ENCODE measurements at regions not wholly inside any gene's neighbourhood (a gene's known extent, or its start where the extent isn't known, plus 50 kb on each side); places are given as distances from the start of the nearest gene placed in this dataset.

GRCh38 chr7:113775804-113776203, 143.0 kb downstream of the PPP1R3A start:
- Histone ChIP-seq H3F3A (ENCODE audit: low read depth) (no peaks in the 10 kb centered on the region), H3K27ac (no peak overlapping the region), H4K20me1 (ENCODE audit: low read depth) (no peaks in the 10 kb centered on the region), H3K4me3 (no peak overlapping the region), H3K4me1 (no peaks in the 10 kb centered on the region), H3K4me2 (no peak overlapping the region), H2AFZ (replicated peaks) (no peak overlapping the region), H3K36me3 (no peaks in the 10 kb centered on the region), H3K27me3 (no peaks in the 10 kb centered on the region), H3K79me2 (ENCODE audit: low read depth) (no peaks in the 10 kb centered on the region), H3K9ac (no peak overlapping the region), H3K9me3 (ENCODE audit: low read depth) (no peaks in the 10 kb centered on the region)
- Mint-ChIP-seq H3K36me3 (no peaks in the 10 kb centered on the region), H3K27me3 (ENCODE audit: insufficient read depth, low read depth) (no peaks in the 10 kb centered on the region), H3K27ac (no peak overlapping the region), H3K4me3 (no peak overlapping the region), H3K9me3 (no peaks in the 10 kb centered on the region), H3K4me1 (no peaks in the 10 kb centered on the region)
- no peak for DNase-seq (ENCODE audit: low spot score)
- TF ChIP-seq EZH2 (IDR thresholded peaks at IDR 0.05) (no peak), CTCF (IDR thresholded peaks at IDR 0.05) (no peak), EZH2phosphoT487 (IDR thresholded peaks at IDR 0.05) (no peak)

GRCh38 chr7:113775401-113775800, 143.4 kb downstream of the PPP1R3A start:
- no peak overlapping the region for H3K27ac Mint-ChIP-seq
- Histone ChIP-seq H3K9ac (no peak overlapping the region), H3K36me3 (no peaks in the 10 kb centered on the region), H3K27ac (no peak overlapping the region), H3K9me3 (ENCODE audit: low read depth) (no peaks in the 10 kb centered on the region), H3F3A (ENCODE audit: low read depth) (no peaks in the 10 kb centered on the region), H4K20me1 (ENCODE audit: low read depth) (no peaks in the 10 kb centered on the region), H3K79me2 (ENCODE audit: low read depth) (no peaks in the 10 kb centered on the region), H3K4me3 (no peak overlapping the region), H3K27me3 (no peaks in the 10 kb centered on the region), H3K4me2 (no peak overlapping the region), H2AFZ (replicated peaks) (no peak overlapping the region), H3K4me1 (no peaks in the 10 kb centered on the region)
- H3K4me1 Mint-ChIP-seq, result no peaks in the 10 kb centered on the region
- H3K36me3 Mint-ChIP-seq, result no peaks in the 10 kb centered on the region
- no peak for DNase-seq (ENCODE audit: low spot score)
- H3K4me3 Mint-ChIP-seq, result no peak overlapping the region
- no peaks in the 10 kb centered on the region for H3K27me3 Mint-ChIP-seq (ENCODE audit: insufficient read depth, low read depth)
- no peaks in the 10 kb centered on the region for H3K9me3 Mint-ChIP-seq
- TF ChIP-seq EZH2 (IDR thresholded peaks at IDR 0.05) (no peak), EZH2phosphoT487 (IDR thresholded peaks at IDR 0.05) (no peak), CTCF (IDR thresholded peaks at IDR 0.05) (no peak)

- Histone ChIP-seq H3K36me3 (no peaks in the 10 kb centered on the region), H3K9ac (no peak overlapping the region), H3K27ac (no peak overlapping the region), H3K4me2 (no peak overlapping the region), H3K4me3 (no peak overlapping the region), H3K27me3 (no peaks in the 10 kb centered on the region), H3K79me2 (ENCODE audit: low read depth) (no peaks in the 10 kb centered on the region), H3F3A (ENCODE audit: low read depth) (no peaks in the 10 kb centered on the region), H3K4me1 (no peaks in the 10 kb centered on the region), H4K20me1 (ENCODE audit: low read depth) (no peaks in the 10 kb centered on the region), H2AFZ (replicated peaks) (peak overlapping the region; percentile 80), H3K9me3 (ENCODE audit: low read depth) (no peaks in the 10 kb centered on the region)
- no peaks in the 10 kb centered on the region for H3K9me3 Mint-ChIP-seq
- DNase-seq (ENCODE audit: low spot score), result peak; percentile 39
- H3K27ac Mint-ChIP-seq, result no peak overlapping the region
- no peaks in the 10 kb centered on the region for H3K4me1 Mint-ChIP-seq
- H3K4me3 Mint-ChIP-seq, result no peak overlapping the region
- H3K27me3 Mint-ChIP-seq (ENCODE audit: insufficient read depth, low read depth), result no peaks in the 10 kb centered on the region
- peak; percentile 71 for TF ChIP-seq CTCF (IDR thresholded peaks at IDR 0.05)
- TF ChIP-seq EZH2 (IDR thresholded peaks at IDR 0.05), result no peak
- H3K36me3 Mint-ChIP-seq, result no peaks in the 10 kb centered on the region
Observed at GRCh38 chr7:113774182-113774807, 144.5 kb downstream of the PPP1R3A start.
